G401.6 (cell line): ENCODE measurements at regions not wholly inside any gene's neighbourhood (a gene's known extent, or its start where the extent isn't known, plus 50 kb on each side); places are given as distances from the start of the nearest gene placed in this dataset.

Source experiments
- FAIRE-seq: peaks from 2 replicates; lab custom pipeline; 2012; peaks lifted over from hg19 to GRCh38; lab: Jason Lieb, UNC

DNA sequence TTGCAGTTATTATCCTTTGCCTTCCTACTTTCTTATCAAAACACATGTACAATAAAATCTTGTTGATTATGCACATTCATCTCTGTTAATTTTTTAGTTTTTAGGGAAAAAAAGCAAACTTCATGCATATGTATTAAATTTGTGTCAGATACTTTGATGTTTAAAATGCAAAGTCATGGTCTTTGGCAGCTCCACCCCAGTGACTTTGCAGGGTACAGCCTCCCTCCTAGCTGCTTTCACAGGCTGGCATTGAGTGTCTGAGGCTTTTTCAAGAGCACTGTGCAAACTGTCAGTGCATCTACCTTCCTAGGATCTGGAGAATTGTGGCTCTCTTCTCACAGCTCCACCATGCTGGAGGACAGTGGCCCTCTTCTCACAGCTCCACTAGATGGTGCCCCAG is 1988.1 kb upstream of the PCDH20 start:
- FAIRE-seq = peak; percentile 27

DNA sequence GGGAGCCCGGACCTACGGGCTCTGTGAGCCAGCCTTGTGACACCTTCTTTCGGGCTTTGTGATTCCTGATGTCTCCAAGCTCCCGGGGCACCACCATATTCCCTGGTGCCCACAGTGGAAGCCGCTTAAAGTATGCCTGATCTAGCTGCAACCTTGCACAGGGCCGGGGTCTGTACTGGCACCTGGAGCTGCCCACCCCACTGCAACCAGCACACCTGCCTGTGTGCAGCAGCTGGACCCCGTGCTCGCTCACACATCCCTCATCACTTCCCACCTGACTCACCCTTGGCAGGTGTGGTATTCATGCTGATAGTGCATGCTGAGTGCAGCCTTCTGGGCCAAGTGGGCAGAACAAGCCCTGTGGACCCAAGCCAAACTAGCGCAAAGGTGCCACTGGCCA is 1981.1 kb upstream of the PCDH20 start:
- FAIRE-seq = no peak

DNA sequence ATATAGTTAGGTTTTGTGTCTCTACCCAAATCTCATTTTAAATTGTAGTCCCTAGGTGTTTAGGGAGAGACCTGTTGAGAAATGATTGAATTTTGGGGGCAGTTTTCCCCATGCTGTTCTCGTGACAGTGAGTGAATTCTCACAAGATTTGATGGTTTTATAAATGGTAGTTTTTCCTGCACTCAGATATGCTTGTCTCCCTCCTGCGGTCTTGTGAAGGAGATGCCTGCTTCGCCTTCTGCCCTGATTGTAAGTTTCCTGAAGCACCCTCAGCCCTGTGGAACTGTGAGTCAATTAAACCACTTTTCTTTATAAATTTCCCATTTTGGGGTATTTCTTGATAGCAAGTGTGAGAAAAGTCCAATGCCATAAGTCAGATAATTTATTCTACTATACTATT is 1977.5 kb upstream of the PCDH20 start:
- FAIRE-seq = no peak

DNA sequence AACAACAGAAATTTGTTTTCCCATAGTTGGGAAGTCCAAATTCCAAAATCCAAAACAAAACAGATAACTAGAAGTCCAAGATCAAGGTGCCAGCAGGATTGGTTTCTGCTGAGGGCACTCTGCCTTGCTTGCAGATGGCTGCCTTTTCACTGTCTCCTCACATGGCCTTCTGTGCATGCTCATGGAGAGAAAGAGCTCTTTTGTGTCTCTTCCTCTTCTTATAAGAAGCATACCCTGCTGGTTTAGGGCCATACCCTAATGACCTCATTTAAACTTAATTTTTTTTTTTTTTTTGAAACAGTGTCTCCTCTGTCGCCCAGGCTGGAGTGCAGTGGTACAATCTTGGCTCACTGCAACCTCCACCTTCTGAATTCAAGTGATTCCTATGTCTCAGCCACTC is 1974.1 kb upstream of the PCDH20 start:
- no peak for FAIRE-seq

DNA sequence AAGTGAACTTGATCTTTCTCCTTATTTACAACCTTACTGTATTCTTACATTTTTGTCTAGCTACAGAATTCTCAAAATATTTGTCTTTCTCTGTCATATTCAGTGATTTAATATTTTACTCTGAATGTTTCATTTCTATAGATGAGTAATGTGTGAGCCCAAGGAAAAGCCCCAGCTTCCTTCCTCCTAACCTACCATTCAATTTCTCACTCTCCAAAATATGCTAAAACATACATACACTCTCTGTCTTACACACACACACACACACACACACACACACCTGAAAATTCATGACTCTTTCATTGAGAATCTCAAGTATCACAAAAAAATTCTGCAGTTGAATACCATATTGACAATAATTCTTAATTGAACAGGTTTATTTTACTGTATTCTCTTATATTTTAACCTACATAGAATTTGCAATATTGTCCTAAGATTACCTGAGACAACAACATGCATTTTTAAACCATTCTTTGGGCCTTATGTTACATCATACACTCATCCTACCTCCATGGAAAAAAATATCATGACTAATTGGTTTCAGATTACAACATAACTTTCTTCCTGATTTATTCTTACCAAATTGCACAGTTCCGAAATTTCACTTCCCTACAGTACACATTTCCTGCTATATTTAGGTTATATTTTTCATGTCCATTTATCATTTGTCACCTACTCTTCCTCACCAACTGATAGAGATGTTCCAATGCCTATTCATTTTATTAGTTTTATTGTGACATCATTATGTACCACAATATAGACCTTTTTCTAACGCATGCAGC is 1965.6 kb upstream of the PCDH20 start:
- FAIRE-seq = no peak

DNA sequence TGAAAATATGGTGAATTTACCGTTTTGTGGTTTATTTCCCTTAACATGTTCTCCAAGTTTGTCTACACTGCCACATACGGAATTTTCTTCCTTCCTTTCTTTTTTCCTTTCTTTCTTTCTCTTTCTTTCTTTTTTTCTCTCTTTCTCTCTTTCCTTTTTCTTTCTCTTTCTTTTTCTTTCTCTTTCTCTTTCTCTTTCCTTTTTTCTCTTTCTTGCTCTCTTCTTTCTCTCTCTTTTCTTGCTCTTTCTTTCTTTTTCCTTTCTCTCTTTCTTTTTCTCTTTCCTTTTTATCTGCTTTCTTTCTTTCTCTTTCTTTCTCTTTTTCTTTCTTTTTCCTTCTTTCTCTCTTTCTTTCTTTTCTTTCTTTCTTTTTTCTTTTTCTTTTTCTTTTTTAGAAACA is 1962.3 kb upstream of the PCDH20 start:
- FAIRE-seq = no peak

DNA sequence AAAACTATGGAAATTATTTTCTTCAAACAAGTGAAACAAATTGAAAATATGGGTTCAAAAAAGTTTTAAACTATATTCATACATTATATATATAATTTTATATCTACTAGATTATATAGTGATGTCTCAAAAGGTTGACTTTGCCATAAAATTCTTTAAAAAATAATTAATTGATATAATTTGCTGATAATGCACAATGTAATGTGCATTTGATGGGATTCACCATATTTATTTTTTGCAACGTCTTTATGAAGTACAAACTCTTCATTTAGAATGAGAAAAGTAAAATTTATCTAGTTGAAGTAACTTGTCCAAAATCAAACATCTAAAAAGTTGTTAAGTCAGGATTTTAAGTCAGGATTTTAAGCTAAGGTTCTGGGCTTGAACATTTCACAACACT is 1954.5 kb upstream of the PCDH20 start:
- FAIRE-seq = peak; percentile 79

DNA sequence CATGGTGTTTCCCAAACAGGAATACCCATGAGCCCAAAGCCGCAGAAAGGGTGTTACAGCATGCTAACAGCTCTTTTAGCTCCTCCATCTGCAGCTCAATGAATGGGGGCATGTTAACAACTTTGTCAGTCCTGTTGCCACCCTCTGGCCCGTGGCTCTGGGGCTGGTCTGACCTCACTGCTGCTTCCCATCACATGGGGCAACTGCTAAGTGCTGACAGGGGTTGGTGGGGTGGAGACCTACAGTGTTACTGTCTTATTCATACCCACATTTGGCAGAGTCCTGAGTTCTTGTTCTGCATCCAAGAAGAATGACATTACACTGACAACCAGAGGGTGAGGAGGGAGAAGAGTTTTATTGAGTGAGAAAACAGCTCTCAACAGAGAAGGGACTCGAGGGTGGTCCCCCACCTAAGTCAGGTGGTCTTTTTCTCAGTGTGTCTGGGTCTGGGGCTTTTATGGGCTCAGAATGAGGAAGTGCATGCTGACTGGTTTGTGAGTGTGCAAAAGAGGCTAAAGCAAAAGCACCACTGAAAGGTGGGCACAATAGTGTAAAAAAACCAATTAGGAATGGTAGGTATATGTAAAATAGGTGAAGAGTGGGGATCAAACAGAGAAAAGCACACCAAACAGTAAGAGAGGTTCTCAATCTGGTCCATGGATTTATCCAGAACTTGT is 1952.0 kb upstream of the PCDH20 start:
- FAIRE-seq = no peak

DNA sequence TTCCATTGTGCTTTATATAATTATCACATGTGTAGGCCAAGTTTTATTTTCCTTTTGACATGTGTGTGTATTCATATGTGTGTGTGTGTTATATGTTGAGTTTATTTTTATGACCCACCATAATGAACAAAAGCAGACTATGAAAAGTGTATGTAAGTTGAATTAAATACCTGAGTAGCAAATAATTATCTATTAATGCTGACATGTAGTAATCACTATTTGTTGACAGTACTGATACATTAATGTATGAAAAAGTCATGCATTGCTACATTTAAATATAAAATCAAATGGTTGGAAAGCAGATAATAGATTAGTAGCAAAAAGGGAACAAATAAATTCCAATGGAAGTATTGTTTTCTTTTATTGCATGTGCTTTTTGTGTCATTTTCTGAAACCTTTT is 1948.5 kb upstream of the PCDH20 start:
- FAIRE-seq = peak; percentile 59

DNA sequence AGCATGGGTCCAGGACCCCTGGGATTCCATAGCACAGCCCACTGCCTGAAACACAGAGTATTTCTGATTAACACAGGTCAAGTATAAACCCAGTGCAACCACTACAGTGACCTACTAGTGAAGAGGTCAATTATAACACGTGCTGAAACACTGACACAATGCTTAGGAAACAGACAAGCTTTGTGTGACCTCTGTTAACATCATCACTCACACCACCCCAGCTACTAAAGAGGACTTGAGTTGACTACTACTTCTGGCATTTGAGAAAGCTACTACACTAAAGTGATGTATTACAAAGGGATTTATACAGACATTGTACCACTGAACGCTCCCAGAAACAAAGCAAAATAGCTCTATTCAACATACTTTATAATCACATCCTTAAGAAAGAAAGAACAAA is 1935.9 kb upstream of the PCDH20 start:
- FAIRE-seq = no peak

DNA sequence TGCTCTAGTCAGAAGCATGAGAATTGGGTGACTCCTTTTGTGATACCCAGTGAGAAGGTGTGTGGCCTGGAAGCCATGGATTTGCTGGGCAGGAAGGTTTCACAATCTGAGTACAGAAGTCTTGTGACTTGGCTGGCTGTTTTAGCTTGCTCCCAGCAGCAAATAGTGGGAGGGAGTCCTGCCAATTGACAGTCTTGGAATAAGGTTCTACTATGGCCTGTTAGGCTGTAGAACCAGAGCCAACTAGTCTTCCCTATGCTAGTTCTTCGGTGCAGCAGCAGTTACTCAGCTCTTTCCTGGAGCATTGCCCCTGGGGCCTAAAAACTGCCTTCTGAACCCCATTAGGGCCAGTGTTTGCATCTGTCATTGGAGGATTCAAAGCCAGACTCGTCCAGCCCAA is 1935.4 kb upstream of the PCDH20 start:
- FAIRE-seq = no peak

DNA sequence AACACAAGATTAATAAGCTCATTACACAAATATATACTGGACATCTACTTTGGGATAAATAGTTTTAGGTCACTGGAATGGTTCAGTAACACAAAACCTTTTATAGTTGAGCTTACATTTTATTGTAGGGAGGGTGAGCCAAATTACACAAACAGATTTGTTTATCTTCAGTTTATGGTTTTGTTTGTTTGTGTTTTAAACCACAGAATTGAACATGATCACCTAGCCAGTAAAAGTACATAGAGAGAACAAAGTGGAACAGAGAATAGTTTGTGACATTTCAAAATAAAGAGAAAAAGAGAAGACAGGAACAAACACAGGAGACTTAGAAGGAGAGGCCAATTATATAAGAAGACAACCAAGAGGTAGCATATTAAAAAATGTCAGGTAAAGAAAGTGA is 1930.2 kb upstream of the PCDH20 start:
- no peak for FAIRE-seq

DNA sequence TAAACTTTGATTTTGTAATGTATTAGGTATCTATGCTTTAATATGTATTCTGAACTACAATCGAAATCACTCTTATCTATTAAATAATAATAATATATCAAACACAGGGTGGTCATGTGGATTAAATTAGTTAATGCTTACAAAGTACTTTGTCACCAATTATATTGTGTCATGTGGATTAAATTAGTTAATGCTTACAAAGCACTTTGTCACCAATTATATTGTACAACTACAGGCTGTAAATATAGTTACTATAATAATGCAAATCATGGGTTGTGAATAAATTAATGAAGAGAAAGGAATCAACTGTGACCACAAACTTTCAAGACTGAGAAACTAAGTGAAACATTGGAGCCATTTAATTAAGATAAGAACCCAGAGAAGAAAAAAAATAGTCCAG is 1929.1 kb upstream of the PCDH20 start:
- peak; percentile 8 for FAIRE-seq

DNA sequence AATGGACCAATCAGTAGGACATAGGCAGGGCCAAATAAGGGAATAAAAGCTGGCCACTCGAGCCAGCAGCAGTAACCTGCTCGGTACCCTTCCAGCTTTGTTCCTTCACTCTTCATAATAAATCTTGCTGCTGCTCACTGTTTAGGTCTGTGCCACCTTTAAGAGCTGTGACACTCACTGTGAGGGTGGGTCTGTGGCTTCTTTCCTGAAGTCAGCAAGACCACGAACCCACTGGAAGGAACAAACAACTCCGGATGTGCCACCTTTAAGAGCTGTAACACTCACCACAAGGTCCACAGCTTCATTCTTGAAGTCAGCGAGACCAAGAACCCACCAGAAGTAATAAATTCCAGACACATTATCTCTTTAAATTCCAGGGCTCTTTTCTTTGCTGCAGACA is 1922.3 kb upstream of the PCDH20 start:
- no peak for FAIRE-seq

DNA sequence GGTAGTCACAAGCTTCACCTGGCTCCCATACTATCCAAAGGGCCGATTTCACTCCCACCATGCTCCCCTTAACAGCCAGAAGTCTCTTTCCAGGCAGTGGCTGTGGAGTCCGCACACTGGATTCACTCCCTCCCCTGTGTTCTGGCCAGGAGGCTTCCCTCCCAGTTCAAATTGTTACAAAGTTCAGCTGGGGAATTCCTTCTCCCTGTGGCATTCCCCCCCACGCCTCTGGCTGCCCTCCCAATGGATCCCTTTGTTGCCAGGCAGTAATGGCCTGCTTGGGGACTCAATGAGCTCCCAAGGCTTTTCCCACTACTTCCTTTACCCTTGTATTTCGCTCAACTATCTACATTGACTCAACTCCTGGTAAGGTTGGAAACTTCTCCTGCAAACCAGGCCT is 1921.4 kb upstream of the PCDH20 start:
- no peak for FAIRE-seq

DNA sequence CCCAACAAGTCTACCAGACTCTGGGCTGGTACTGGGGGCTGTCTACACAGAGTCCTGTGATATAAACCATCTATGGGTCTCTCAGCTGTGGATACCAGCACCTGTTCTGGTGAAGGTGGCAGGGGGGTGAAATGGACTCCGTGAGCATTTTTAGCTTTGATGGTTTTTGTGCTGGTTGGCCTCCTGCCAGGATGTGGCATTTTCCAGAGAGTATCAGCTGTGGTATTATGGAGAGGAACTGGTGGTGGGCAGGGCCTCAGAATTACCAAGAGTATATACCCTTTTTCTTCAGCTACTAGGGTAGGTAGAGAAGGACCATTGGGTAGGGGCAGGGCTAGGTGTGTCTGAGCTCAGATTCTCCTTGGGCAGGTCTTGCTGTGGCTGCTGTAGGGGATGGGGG is 1920.9 kb upstream of the PCDH20 start:
- no peak for FAIRE-seq

DNA sequence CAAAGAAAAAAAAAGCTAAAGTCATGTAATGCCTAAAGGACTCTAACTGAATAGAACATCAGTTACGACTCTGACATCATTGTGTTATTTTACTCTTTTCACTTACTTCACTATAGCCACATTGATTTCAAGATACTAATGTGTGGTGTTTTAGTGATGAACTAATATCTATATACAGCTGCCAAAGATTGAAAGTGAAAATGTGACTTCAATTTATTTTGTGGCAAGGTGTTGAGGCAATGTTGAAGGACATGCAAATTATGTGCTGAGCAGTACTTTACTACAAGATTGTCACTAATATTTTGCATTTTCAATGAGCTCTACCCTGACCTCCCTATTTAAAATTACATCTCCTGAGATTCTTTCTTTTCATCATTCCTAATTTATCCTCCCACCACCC is 1911.9 kb upstream of the PCDH20 start:
- FAIRE-seq = peak; percentile 40

DNA sequence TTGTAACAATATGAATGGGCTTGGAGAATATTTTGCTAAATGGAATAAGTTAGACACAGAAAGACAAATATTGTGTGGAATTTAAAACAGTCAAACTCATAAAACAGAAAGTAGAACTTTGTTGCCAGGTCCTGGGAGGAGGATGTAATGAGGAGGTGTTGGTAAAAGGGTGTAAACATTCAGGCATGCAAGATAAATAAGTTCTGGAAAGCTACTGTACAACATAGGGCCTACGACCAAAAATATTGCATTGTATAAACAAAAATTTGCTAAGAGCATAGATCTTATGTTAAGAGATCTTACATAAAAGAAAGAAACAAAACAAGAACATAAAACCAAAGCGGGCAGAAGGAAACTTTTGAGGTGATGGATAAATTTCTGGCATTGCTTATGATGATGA is 1907.8 kb upstream of the PCDH20 start:
- no peak for FAIRE-seq

DNA sequence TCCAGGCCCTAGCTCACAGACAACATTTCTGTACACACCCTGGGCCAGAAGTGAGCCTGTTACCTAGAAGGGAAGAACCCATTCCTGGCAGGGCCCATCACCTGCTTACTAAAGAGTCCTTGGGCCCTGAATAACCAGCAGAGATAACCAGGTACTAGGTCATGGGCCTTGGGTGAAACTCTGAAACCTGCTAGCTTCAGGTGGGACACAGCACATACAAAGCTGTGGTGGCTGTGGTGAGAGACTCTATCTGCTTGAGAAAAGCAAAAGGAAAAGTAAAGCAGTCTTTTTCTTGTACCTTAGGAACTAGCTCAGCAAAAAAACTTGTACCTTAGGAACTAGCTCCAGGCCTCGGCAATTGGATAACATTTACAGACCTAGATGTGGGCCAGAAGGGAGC is 1895.9 kb upstream of the PCDH20 start:
- no peak for FAIRE-seq

DNA sequence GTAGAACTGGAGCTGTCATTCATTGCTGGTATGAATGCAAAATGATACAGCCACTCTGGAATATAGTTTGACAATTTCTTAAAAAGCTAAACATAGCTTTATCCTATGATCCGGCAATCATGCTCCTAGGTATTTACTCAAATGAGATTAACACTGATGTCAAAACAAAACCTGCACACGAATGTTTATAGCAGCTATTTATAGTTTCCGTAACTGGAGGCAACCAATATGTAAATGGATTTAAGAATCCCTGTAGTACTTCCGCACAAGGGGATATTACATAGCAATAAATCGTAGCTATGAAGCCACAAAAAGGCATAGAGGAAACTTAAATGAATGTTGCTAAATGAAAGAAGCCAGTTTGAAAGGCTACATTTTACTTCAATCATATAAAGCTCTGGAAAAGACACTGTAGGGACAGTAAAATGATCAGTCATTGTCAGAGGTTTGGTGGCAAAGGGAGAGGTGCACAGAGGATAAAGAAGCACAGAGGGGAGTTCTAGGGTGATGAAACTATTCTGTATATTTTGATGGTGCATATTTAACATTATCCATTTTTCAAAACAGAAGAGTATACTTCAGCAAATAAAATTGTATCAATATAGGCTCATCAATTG is 1893.0 kb upstream of the PCDH20 start:
- no peak for FAIRE-seq

DNA sequence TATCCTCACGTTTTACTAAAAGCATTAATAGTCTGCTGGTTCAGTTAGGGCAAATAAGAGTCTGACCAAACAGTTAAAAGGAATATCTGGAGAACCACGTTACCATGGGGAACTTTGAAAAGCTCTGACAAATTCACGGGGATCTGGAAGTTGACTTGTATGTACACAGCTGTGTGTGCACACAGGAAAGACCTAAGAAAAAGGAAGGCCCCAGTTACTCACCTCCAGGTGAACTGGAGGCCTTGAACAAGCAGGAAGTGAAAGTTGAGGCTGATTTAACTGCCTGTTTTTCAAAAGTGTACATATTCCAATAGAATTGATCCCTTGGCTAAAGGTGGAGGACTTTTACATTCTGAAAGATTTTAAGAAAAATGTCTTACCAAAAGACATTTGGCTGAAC is 1891.6 kb upstream of the PCDH20 start:
- no peak for FAIRE-seq

DNA sequence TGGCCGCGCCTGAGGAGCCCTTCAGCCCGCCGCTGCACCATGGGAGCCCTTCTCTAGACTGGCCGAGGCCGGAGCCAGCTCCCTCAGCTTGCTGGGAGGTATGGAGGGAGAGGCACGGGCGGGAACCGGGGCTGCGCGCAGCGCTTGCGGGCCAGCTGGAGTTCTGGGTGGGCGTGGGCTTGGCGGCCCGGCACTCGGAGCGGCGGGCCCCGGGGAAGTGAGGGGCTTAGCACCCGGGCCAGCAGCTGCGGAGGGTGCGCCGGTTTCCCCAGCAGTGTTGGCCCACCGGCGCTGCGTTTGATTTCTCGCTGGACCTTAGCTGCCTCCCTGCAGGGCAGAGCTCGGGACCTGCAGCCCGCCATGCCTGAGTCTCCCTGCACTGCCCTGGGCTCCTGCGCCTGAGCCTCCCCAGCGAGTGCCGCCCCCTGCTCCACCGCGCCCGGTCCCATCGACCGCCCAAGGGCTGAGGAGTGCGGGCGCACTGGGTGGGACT is 1890.0 kb upstream of the PCDH20 start:
- FAIRE-seq = no peak

DNA sequence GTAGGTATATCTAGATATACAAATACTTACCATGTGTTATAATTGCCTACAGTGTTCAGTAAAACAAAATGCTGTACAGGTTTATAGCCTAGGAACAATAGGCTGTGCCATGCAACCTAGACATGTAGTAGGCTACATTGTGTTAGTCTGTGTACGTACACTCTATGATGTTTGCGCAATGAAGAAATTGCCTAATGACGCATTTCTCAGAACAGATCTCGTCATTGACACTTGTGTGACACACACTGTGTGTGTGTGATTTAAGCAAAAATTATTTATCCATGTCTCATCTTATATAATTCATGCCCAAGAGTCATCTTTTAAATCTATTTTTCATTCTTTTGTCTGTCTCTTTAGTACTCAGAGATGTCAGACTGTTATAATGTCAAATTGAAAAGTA is 1888.8 kb upstream of the PCDH20 start:
- no peak for FAIRE-seq
